ENCODE measurements at regions not wholly inside any gene's neighbourhood (a gene's known extent, or its start where the extent isn't known, plus 50 kb on each side); places are given as distances from the start of the nearest gene placed in this dataset.
A peak's percentile ranks its signal among the peaks of the same experiment; 100 is the strongest.

- no peak for DNase-seq
Measured at GRCh38 chr18:26703170-26703930, 155.0 kb upstream of the KCTD1 start.

- DNase-seq, result no peak
Measured at GRCh38 chr18:26702086-26702485, 153.7 kb upstream of the KCTD1 start.

- no peak for DNase-seq
Measured at GRCh38 chr18:26700728-26701127, 152.4 kb upstream of the KCTD1 start.

- no peak for DNase-seq
Measured at GRCh38 chr18:26700201-26700600, 151.8 kb upstream of the KCTD1 start.

- DNase-seq, result peak in 1 of 58 donors; percentile 6
Measured at GRCh38 chr18:26697186-26697884, 149.0 kb upstream of the KCTD1 start.

GRCh38 chr18:26696786-26697185 lies 148.4 kb upstream of the KCTD1 start:
- DNase-seq, result no peak

GRCh38 chr18:26696308-26696707 lies 148.0 kb upstream of the KCTD1 start:
- no peak for DNase-seq

- DNase-seq, result no peak
Measured at GRCh38 chr18:26689226-26689879, 141.0 kb upstream of the KCTD1 start.

- DNase-seq, result no peak
Measured at GRCh38 chr18:26686532-26686931, 138.2 kb upstream of the KCTD1 start.

- no peak for DNase-seq
Measured at GRCh38 chr18:26685438-26686157, 137.2 kb upstream of the KCTD1 start.

- no peak for DNase-seq
Measured at GRCh38 chr18:26677957-26678356, 129.6 kb upstream of the KCTD1 start.

GRCh38 chr18:26667046-26667445 lies 118.7 kb upstream of the KCTD1 start:
- no peak for DNase-seq

- DNase-seq, result no peak
Measured at GRCh38 chr18:26662996-26663395, 114.6 kb upstream of the KCTD1 start.

GRCh38 chr18:26657631-26658581 lies 109.6 kb upstream of the KCTD1 start:
- DNase-seq, result peak in 1 of 58 donors; percentile 24

GRCh38 chr18:26656944-26657536 lies 108.7 kb upstream of the KCTD1 start:
- DNase-seq, result peak in 57 of 58 donors; percentile 15 to 92 (median 65)

GRCh38 chr18:26656431-26656943 lies 108.1 kb upstream of the KCTD1 start:
- DNase-seq, result peak in 17 of 58 donors; percentile 47 to 77 (median 63)

- peak in 55 of 58 donors; percentile 15 to 84 (median 60) for DNase-seq
Measured at GRCh38 chr18:26655525-26656430, 107.4 kb upstream of the KCTD1 start.
